Endothelial cell (in vitro differentiated cells): ENCODE measurements at regions not wholly inside any gene's neighbourhood (a gene's known extent, or its start where the extent isn't known, plus 50 kb on each side); places are given as distances from the start of the nearest gene placed in this dataset.

ENCODE experiments used
- DNase-seq: peaks from one replicate; pipeline ENCODE4 v3.0.0; 2021; ENCODE audit warnings: low spot score
- H3K27ac Mint-ChIP-seq: one replicate; pipeline ENCODE4 v1.8.0; 2021; ENCODE audit warnings: mixed read lengths, inconsistent platforms; ENCODE audit not compliant: unreplicated experiment
- H3K27me3 Mint-ChIP-seq: one replicate; pipeline ENCODE4 v1.8.0; 2021; ENCODE audit warnings: mild to moderate bottlenecking, moderate library complexity, mixed read lengths, inconsistent platforms; ENCODE audit not compliant: unreplicated experiment
- H3K36me3 Mint-ChIP-seq: one replicate; pipeline ENCODE4 v1.8.0; 2021; ENCODE audit warnings: mild to moderate bottlenecking, low read depth, mixed read lengths, inconsistent platforms; ENCODE audit not compliant: unreplicated experiment
- H3K4me1 Mint-ChIP-seq: one replicate; pipeline ENCODE4 v1.8.0; 2021; ENCODE audit warnings: mild to moderate bottlenecking, mixed read lengths, inconsistent platforms; ENCODE audit not compliant: unreplicated experiment
- H3K4me3 Mint-ChIP-seq: one replicate; pipeline ENCODE4 v1.8.0; 2021; ENCODE audit warnings: mild to moderate bottlenecking, mixed read lengths, inconsistent platforms; ENCODE audit not compliant: unreplicated experiment
- H3K9me3 Mint-ChIP-seq: one replicate; pipeline ENCODE4 v1.8.0; 2021; ENCODE audit warnings: mixed read lengths, inconsistent platforms; ENCODE audit not compliant: unreplicated experiment
- CTCF ChIP-seq: fragments of 200-600 bp; sonication (generic); IDR thresholded peaks from one replicate; pipeline ENCODE4 v1.5.0; 2021; ENCODE audit warnings: antibody characterized with exemption; ENCODE audit not compliant: unreplicated experiment

DNA sequence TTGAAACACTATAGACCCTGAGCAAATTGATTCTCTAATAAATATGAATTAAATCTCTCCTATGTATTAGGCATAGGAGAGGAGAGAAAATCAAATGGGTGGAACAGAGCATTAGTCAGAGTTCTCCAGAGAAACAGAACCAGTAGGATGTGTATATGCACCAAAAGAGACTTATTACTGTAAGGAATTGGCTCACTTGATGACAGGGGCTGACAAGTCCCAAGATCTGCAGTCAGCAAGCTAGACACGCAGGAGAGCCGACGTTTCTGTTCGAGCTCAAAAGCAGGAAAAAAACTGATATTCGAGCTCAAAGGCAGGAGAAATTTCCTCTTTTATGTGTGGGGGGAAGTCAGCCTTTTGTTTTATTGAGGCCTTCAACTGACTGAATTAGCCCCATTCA lies 259.2 kb upstream of the KAZN start:
- Mint-ChIP-seq H3K27me3 (peaks cover 2% of the 10 kb centered on the region), H3K36me3 (no peaks in the 10 kb centered on the region), H3K4me1 (peaks cover 2% of the 10 kb centered on the region), H3K9me3 (peaks cover 8% of the 10 kb centered on the region), H3K4me3 (no peak overlapping the region), H3K27ac (no peak overlapping the region)
- no peak for DNase-seq
- TF ChIP-seq CTCF, result no peak

- no peaks in the 10 kb centered on the region for H3K36me3 Mint-ChIP-seq
- no peak overlapping the region for H3K27ac Mint-ChIP-seq
- no peak for TF ChIP-seq CTCF
- H3K4me3 Mint-ChIP-seq, result no peak overlapping the region
- peaks cover 2% of the 10 kb centered on the region for H3K4me1 Mint-ChIP-seq
- peaks cover 2% of the 10 kb centered on the region for H3K27me3 Mint-ChIP-seq
- DNase-seq, result no peak
- H3K9me3 Mint-ChIP-seq, result peaks cover 4% of the 10 kb centered on the region
Measured at GRCh38 chr1:14340002-14340785, 258.3 kb upstream of the KAZN start.

GRCh38 chr1:14341147-14341546 lies 257.3 kb upstream of the KAZN start:
- no peak overlapping the region for H3K27ac Mint-ChIP-seq

DNA sequence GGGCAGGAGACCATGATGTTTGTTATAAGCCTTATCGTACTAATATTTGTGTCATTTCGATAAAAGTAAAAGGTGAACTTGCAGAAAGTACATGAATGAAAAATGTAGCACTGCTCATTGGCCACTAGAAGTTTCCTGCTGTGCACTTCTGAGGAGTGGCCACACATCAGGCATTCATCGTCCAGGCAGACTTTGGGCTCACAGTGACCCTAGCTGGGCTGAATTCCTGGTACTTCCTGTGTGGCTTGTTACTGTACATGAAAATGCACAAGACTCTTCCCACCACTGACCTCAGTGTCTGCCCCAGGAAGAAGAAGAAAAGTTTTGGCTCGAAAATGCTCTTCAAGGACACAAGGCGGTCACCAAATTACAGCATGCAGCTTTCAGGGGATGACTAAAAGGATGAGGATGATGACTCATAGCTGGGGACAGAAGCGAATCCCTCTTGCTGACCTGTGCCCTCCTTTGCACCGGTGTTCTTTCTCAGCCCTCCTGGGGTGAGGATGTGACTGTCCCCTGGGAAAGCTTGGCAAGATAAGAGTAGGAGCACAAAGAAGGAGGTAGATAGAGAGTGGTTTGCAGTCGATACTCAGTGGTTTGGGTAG lies 252.4 kb upstream of the KAZN start:
- H3K4me1 Mint-ChIP-seq, result no peaks in the 10 kb centered on the region
- H3K27ac Mint-ChIP-seq, result no peak overlapping the region
- H3K36me3 Mint-ChIP-seq, result no peaks in the 10 kb centered on the region
- H3K4me3 Mint-ChIP-seq, result no peak overlapping the region
- no peak for DNase-seq
- no peaks in the 10 kb centered on the region for H3K9me3 Mint-ChIP-seq
- TF ChIP-seq CTCF, result no peak
- H3K27me3 Mint-ChIP-seq, result peaks cover 3% of the 10 kb centered on the region

More at GRCh38 chr1:14341147-14341546, 257.3 kb upstream of the KAZN start:
- no peak overlapping the region for H3K4me3 Mint-ChIP-seq
- H3K9me3 Mint-ChIP-seq, result no peaks in the 10 kb centered on the region
- no peak for TF ChIP-seq CTCF
- H3K27me3 Mint-ChIP-seq, result peaks cover 2% of the 10 kb centered on the region
- H3K4me1 Mint-ChIP-seq, result peaks cover 2% of the 10 kb centered on the region
- no peaks in the 10 kb centered on the region for H3K36me3 Mint-ChIP-seq
- DNase-seq, result no peak

DNA sequence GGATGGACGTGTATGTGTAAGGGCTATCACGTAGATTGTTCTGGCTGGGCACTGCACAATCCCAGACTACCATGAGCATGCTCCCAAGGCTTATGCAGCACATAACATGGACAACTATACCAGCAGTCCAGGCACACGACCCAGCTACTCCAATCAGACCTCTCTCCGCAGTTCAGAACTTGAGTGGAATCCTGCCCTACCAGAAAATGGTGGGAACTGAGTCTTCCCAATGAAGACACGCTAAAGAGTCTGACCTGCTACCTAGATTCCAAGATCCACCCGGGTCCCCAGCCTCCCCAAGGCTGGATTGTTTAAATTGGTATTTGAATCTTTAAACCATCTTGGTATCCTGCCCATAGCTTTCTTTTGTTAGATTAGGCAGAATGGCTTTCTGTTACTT lies 251.3 kb upstream of the KAZN start:
- Mint-ChIP-seq H3K4me1 (no peaks in the 10 kb centered on the region), H3K27ac (no peak overlapping the region), H3K9me3 (no peaks in the 10 kb centered on the region), H3K36me3 (no peaks in the 10 kb centered on the region), H3K4me3 (no peak overlapping the region), H3K27me3 (peaks cover 2% of the 10 kb centered on the region)
- no peak for TF ChIP-seq CTCF
- no peak for DNase-seq
